WERI-Rb-1 (cell line): ENCODE measurements at regions not wholly inside any gene's neighbourhood (a gene's known extent, or its start where the extent isn't known, plus 50 kb on each side); places are given as distances from the start of the nearest gene placed in this dataset.

Source experiments
- DNase-seq: peaks from one replicate; pipeline ENCODE4 v3.0.0-alpha.2; 2020
- H3K27ac ChIP-seq: fragments of 250-450 bp; sonication (Bioruptor Pico); 2 replicates; pipeline ENCODE4 v1.5.1; 2020; ENCODE audit warnings: mild to moderate bottlenecking, moderate library complexity
- H3K27me3 ChIP-seq: fragments of 250-450 bp; sonication (Bioruptor Pico); 2 replicates; pipeline ENCODE4 v1.5.1; 2021; ENCODE audit warnings: mild to moderate bottlenecking, low read depth, moderate library complexity; ENCODE audit not compliant: insufficient read depth, severe bottlenecking
- H3K36me3 ChIP-seq: fragments of 250-450 bp; sonication (Bioruptor Pico); 2 replicates; pipeline ENCODE4 v1.5.1; 2020; ENCODE audit warnings: mild to moderate bottlenecking, moderate library complexity
- H3K4me3 ChIP-seq: 2 replicates; pipeline ENCODE4 v1.5.1; 2011; ENCODE audit warnings: low read depth, mild to moderate bottlenecking, control low read depth, low read length
- H3K9me3 ChIP-seq: fragments of 250-450 bp; sonication (Bioruptor Pico); 2 replicates; pipeline ENCODE4 v1.5.1; 2021; ENCODE audit warnings: mild to moderate bottlenecking, moderate library complexity; ENCODE audit not compliant: severe bottlenecking
- CTCF ChIP-seq: IDR thresholded peaks from 2 replicates; pipeline ENCODE4 v1.5.1; 2011; ENCODE audit warnings: low read depth, mild to moderate bottlenecking, control low read depth, inconsistent platforms, low read length

GRCh38 chr2:12251121-12251520 is 465.6 kb upstream of the TRIB2 start:
- Histone ChIP-seq H3K4me3 (no peak overlapping the region), H3K9me3 (no peaks in the 10 kb centered on the region), H3K36me3 (no peaks in the 10 kb centered on the region), H3K27me3 (no peaks in the 10 kb centered on the region), H3K27ac (no peak overlapping the region)
- TF ChIP-seq CTCF, result no peak
- DNase-seq, result no peak

GRCh38 chr2:12251749-12252148 is 465.0 kb upstream of the TRIB2 start:
- no peaks in the 10 kb centered on the region for H3K9me3 ChIP-seq
- no peak overlapping the region for H3K27ac ChIP-seq
- no peak for DNase-seq
- no peaks in the 10 kb centered on the region for H3K27me3 ChIP-seq
- no peak overlapping the region for H3K4me3 ChIP-seq
- H3K36me3 ChIP-seq, result no peaks in the 10 kb centered on the region
- TF ChIP-seq CTCF, result no peak

GRCh38 chr2:12253167-12253778 is 463.5 kb upstream of the TRIB2 start:
- Histone ChIP-seq H3K9me3 (no peaks in the 10 kb centered on the region), H3K27me3 (no peaks in the 10 kb centered on the region), H3K4me3 (no peak overlapping the region), H3K27ac (no peak overlapping the region), H3K36me3 (no peaks in the 10 kb centered on the region)
- no peak for DNase-seq
- TF ChIP-seq CTCF, result no peak

GRCh38 chr2:12254280-12254860 is 462.4 kb upstream of the TRIB2 start:
- H3K27ac ChIP-seq, result no peak overlapping the region
- no peak for DNase-seq
- no peaks in the 10 kb centered on the region for H3K9me3 ChIP-seq
- H3K36me3 ChIP-seq, result no peaks in the 10 kb centered on the region
- no peak for TF ChIP-seq CTCF
- H3K27me3 ChIP-seq, result no peaks in the 10 kb centered on the region
- H3K4me3 ChIP-seq, result no peak overlapping the region

- no peak for TF ChIP-seq CTCF
- Histone ChIP-seq H3K4me3 (no peak overlapping the region), H3K9me3 (no peaks in the 10 kb centered on the region), H3K27ac (no peak overlapping the region), H3K36me3 (no peaks in the 10 kb centered on the region), H3K27me3 (no peaks in the 10 kb centered on the region)
- DNase-seq, result no peak
Measured at GRCh38 chr2:12256206-12256605, 460.5 kb upstream of the TRIB2 start.

GRCh38 chr2:12257476-12257875 is 459.3 kb upstream of the TRIB2 start:
- TF ChIP-seq CTCF, result no peak
- H3K27ac ChIP-seq, result no peak overlapping the region
- DNase-seq, result no peak

More at GRCh38 chr2:12257476-12257875, 459.3 kb upstream of the TRIB2 start:
- Histone ChIP-seq H3K4me3 (no peak overlapping the region), H3K27me3 (no peaks in the 10 kb centered on the region), H3K9me3 (no peaks in the 10 kb centered on the region), H3K36me3 (no peaks in the 10 kb centered on the region)
